GM18505 (cell line): ENCODE measurements at regions not wholly inside any gene's neighbourhood (a gene's known extent, or its start where the extent isn't known, plus 50 kb on each side); places are given as distances from the start of the nearest gene placed in this dataset.
"Not testable (repeated sequence)": the region's sequence is repeated elsewhere in the genome, so short reads cannot be mapped to it uniquely, and the experiment has no call there.

ENCODE experiments used
- ATAC-seq: cut with Tn5 transposase; IDR thresholded peaks from one replicate; pipeline ENCODE4 v1.9.1; 2021; ENCODE audit not compliant: unreplicated experiment
- POLR2A ChIP-seq: IDR thresholded peaks from 4 replicates; pipeline ENCODE4 v1.6.1; 2011; ENCODE audit warnings: borderline replicate concordance; ENCODE audit not compliant: insufficient read depth, insufficient read length; ENCODE audit errors: extremely low read depth

DNA sequence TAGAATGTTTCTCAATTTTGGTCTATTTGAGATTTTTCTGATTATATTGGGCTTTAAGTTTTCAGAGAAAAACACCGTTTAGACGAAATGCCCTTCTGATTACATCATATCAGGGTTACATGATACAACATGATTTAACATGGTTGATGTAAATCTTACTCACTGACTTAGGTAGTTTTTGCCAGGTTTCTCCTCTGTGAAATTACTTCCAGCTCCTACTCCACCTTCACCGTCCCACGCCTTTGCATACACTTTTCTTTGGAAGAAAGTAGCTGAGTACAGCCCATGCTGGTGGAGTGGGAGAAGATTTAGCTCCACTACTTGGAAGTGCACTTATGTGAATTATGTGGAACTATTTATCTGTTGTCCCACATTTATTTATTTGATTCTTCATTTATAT is 433.2 kb upstream of the KLHL1 start:
- no peak for ATAC-seq
- TF ChIP-seq POLR2A = no peak

- ATAC-seq = no peak
- TF ChIP-seq POLR2A = no peak
These were observed 426.2 kb upstream of the KLHL1 start for GRCh38 chr13:70534466-70534865.

DNA sequence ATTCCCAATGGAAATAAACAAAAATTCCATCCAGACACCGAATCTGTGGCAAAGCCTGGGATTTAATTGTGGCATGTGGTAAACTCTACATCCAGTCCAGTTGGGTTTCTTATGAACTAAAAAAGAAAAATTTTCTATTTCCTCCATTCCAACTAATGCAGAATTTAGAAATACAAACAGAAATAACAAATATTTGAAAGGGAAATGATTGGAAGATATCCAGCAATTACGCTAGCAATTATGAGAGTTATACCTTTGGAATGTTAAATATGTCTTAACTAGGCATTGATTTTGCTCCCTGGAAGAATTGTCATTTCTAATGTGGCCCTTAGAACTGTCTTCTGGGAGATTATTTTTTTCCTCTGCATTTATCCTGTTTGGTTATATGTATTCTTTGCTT is 421.4 kb upstream of the KLHL1 start:
- ATAC-seq = no peak
- TF ChIP-seq POLR2A = no peak

- TF ChIP-seq POLR2A = no peak
- no peak for ATAC-seq
These were observed 419.3 kb upstream of the KLHL1 start for GRCh38 chr13:70527599-70527998.

DNA sequence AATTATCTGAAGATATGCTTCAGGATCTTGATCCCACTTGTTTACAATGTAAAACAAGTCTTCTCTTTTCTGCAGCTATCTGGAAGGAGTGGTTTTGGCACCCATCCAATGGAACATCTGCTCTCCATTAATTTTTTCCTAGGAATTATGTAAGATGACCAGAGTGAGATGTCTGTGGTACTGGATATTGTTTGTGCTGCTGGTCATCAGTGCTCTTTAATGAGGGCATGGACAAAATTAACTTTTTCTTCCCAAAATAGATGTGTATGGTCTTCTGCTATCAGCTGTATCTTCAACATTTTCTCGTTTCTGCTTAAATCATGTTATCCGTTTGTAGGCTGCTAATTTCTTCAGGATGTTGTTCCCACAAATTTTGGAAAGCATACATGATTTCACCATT is 415.4 kb upstream of the KLHL1 start:
- no peak for TF ChIP-seq POLR2A
- ATAC-seq = no peak

GRCh38 chr13:70520275-70521036 is 412.2 kb upstream of the KLHL1 start:
- TF ChIP-seq POLR2A = no peak
- no peak for ATAC-seq

DNA sequence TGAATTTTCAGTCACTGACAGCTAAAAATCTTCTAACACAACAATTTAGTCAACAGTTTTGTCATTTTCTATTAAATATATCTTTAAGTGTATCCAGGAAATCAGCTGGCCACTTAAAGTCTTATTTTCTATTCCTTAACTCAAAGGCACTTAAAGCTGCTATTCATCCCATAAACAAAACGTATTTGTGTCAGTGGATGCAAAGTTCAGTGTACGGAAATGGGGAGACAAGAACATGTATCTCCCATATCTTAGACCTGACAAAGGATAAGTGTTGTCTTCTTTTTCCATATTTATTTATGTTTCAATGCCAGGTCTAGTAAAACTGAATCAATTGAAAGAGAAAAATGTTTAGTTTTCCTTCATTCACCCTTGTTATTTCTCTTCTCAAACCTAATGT is 409.8 kb upstream of the KLHL1 start:
- TF ChIP-seq POLR2A = no peak
- no peak for ATAC-seq

- no peak for ATAC-seq
- TF ChIP-seq POLR2A = no peak
These were observed 408.0 kb upstream of the KLHL1 start for GRCh38 chr13:70516226-70516625.

DNA sequence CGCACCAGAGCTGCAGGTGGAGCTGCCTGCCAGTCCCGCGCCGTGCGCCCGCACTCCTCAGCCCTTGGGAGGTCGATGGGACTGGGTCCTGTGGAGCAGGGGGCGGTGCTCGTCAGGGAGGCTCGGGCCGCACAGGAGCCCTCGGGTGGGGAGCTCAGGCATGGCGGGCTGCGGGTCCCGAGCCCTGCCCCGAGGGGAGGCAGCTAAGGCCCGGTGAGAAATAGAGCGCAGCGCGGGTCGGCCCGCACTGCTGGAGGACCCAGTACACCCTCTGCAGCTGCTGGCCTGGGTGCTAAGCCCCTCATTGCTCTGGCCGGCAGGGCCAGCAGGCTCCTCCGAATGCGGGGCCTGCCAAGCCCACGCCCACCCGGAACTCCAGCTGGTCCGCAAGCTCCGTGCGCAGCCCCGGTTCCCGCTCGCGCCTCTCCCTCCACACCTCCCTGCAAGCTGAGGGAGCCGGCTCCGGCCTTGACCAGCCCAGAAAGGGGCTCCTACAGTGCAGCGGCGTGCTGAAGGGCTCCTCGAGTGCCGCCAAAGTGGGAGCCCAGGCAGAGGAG is 403.7 kb upstream of the KLHL1 start:
- ATAC-seq = not testable (repeated sequence)

DNA sequence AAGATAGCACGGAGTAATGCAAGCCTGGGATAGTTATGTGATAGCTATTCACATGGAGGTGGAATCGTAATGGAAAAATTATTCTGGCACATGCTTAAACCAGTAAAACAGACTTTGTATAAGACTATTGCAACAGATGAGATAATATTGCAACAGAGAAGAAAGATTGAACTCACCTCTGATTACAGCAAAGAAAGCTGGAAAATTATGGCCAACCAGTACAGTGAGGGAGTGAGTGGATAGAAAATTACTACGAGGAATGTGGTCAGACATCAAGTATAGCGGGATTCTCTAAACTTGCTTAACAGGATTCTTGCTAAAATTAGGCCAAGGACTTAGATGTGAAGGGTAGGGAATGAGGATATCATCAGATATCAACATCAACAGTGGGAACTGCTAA is 397.6 kb upstream of the KLHL1 start:
- TF ChIP-seq POLR2A = no peak
- no peak for ATAC-seq

DNA sequence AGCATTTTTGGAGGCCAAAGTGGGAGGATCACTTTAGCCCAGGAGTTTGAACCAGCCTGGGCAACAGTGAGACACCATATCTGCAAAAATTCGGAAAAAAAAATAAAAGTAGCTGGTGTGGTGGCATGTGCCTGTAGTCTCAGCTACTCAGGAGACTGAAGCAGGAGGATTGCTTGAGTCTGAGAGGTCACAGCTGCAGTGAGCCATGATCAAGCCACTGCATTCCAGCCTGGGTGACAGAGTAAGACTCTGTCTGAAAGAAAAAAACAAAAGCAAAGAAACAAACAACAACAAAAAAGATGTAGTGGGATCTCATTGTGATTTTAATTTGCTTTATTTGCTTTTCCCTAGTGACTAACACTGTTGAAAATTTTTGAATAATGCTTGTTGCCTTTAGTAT is 394.7 kb upstream of the KLHL1 start:
- ATAC-seq = no peak

GRCh38 chr13:70490320-70490935 is 382.2 kb upstream of the KLHL1 start:
- ATAC-seq = no peak

More for the DNA sequence above, 394.7 kb upstream of the KLHL1 start:
- no peak for TF ChIP-seq POLR2A

DNA sequence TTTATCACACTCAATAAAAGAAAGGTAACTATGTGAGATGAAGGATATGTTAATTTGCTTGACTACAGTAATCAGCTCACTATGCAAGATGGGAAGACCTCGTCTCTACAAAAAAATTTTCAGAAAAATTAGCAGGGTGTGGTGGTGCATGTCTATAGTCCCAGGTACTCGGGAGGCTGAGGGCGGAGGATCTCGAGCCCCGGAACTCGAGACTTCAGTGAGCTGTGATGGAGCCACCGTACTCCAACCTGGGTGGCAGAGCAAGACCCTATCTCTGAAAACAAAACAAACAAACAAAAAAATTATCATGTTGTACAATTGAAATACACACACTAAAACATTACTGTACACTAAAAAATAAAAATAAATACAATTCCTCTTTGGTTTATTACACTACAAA is 376.7 kb upstream of the KLHL1 start:
- ATAC-seq = no peak
- TF ChIP-seq POLR2A = no peak

More at GRCh38 chr13:70490320-70490935, 382.2 kb upstream of the KLHL1 start:
- TF ChIP-seq POLR2A = no peak

- TF ChIP-seq POLR2A = no peak
These were observed 375.5 kb upstream of the KLHL1 start for GRCh38 chr13:70483599-70484276.

More at GRCh38 chr13:70483599-70484276, 375.5 kb upstream of the KLHL1 start:
- ATAC-seq = no peak
